ENCODE measurements at regions not wholly inside any gene's neighbourhood (a gene's known extent, or its start where the extent isn't known, plus 50 kb on each side); places are given as distances from the start of the nearest gene placed in this dataset.

- DNase-seq (ENCODE audit: low spot score): no peak
These were observed 334.3 kb upstream of the MANEA start for GRCh38 chr6:95243053-95243452.

- DNase-seq (ENCODE audit: low spot score): no peak
These were observed 332.6 kb upstream of the MANEA start for GRCh38 chr6:95244751-95245150.

- no peak for DNase-seq (ENCODE audit: low spot score)
These were observed 328.8 kb upstream of the MANEA start for GRCh38 chr6:95248499-95248898.

- no peak for DNase-seq (ENCODE audit: low spot score)
These were observed 328.2 kb upstream of the MANEA start for GRCh38 chr6:95249175-95249574.

DNA sequence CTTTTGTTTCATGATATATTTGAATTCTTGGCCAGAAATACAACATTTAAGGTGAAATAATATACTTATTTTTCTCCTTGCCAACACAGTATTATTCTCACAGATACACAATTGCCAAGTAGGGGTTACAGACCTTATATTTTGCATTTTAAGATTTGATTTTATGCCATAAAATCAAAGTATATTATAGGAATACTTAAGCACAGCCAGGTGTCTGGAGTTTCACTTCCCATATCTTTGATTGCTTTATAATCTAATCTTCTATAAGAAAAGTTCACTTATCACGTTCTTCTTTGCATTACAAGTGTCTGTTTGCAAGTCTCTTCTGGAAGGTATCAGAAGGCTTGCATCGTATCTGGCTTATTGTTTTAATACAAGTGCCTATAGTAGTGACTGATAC lies 327.7 kb upstream of the MANEA start:
- DNase-seq (ENCODE audit: low spot score): no peak

GRCh38 chr6:95263840-95264239 lies 313.5 kb upstream of the MANEA start:
- no peak for DNase-seq (ENCODE audit: low spot score)

DNA sequence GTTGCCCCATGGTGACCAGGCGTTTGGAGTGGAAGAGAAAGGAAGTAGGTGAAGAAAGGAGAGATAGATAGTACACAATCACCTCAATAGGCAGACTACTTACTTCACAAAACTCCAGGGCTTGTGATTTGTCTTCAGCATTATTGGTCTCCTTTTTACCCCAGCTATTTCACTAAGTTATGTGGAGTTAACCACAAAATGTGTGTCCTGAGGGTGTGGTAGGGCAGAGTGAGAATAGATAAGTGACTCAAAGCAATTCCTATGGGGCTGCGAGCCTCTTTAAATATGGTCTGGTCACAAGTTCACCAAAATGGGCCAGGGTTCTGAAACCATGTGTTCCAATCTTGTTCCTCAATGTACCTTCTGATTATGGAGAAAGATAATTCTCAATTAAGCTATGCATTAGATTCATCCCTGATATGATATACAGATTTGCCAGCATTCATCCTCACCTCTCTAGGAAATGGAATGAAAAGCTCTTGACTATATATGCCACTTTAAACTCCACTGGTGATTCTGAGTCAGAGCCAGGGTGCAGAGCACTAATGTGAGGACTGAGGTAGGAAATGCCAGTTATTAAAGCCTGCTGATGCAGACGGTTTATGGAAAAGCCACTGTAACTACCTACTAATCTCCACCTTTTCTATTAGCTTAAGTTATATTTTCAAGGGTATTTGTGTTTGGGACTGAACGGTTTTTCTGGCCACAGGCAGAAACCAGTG lies 310.6 kb upstream of the MANEA start:
- no peak for DNase-seq (ENCODE audit: low spot score)

DNA sequence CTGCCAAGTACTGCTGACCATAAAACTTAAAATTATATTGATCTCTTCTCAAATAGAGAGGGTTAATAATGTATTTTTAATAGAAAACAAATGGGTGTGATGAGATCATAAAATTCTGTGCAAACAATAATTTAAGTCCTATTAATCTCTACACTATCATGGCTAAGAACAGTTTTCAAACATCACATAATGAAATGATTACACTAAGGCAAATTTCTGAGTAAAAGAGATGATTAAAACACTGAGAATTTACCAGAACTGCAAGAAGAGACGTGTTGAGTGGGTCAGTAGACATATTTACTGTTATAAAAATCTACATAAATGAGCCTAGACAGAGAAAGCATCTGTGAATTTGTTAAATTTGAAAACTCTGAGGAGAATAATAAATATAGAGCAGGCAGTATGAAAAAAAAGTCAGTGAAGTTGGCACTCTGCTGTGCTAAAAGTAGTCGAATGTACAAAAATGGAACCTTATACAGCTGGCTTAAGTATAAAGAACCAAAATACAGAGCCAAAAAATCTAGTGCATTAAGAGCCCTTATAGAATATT lies 302.6 kb upstream of the MANEA start:
- no peak for DNase-seq (ENCODE audit: low spot score)

DNA sequence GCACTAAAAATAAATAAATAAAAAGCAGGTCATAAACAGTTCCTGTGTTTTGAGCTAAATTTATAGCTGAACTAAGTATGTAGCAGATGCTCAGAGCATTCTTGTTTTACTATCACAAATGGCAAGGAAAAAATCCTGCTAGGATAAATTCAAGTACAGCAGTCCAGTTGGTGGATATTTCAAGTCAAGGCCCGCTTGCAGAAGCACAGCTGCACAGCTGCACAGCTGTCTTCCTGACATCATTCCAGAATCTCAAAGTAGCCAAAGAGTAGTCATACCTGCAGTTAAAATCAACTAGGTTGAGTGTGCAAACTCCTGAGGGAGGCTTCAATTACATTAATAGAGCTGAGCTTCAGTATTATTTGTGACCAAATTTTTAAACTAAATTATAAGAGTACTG lies 297.7 kb upstream of the MANEA start:
- no peak for DNase-seq (ENCODE audit: low spot score)

DNA sequence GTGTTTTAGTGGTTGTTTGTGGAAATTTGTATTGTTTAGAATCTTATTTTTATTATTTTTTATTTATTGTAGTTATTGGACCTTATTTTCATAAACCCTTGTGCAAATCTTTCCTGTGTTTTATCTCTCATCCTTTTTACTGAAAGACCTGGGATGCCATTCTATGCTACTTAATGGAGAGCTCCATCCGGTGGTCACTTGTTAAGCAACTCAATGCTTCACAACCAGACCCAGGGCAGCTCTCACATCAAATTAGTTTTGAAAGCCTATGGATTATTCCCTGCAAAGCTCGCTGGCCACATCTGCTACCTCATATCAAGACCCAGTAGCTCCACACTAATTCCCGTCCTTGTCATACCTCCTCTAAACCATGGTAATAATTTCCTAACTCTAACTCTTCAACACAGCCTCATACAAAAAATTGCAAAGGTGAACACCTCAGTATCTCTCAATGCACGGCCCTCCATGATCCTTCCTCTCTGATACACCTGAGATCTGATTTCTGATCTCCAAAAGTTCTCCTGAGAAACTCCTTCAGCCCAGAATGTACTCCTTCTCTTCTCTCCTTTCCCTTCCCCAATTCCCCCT lies 296.6 kb upstream of the MANEA start:
- DNase-seq (ENCODE audit: low spot score): no peak

DNA sequence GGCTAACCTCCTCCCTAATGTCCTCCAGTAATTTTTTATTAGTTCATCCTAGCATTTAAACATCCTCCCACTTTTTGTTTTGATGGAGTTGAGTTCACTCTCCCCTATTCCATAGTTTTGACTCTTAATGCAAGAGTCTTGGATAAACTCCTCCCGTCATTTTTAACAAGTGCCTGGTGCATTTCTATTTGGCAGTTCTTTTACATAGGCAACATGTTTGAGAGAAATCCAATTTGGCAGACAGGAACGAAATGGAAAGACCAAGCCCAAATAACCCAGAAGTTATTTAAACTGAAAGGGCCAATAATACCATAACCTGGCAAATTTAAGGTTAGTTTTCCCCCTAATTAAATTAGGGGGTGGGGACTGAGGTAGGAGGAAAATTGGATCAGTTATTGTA lies 291.5 kb upstream of the MANEA start:
- DNase-seq (ENCODE audit: low spot score): no peak

- no peak for DNase-seq (ENCODE audit: low spot score)
These were observed 290.5 kb upstream of the MANEA start for GRCh38 chr6:95286874-95287273.

DNA sequence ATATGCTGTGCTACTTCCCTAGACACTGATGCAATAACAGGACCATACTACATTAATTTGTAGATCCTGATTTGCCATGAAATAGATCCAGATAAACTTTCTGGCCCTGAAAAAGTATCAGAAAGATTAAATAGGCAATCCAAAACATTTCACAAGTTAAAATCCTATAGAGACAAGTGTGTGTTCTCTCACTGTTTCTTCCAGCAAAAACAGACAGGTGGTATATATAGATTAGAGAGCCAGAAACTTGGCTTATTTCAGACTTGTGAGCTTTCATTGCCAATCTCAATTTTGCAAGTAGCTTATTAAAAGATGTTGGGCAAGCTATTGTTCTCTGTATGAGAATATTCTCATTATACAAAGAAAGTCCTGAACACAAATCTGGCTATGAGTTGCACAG lies 289.1 kb upstream of the MANEA start:
- no peak for DNase-seq (ENCODE audit: low spot score)

DNA sequence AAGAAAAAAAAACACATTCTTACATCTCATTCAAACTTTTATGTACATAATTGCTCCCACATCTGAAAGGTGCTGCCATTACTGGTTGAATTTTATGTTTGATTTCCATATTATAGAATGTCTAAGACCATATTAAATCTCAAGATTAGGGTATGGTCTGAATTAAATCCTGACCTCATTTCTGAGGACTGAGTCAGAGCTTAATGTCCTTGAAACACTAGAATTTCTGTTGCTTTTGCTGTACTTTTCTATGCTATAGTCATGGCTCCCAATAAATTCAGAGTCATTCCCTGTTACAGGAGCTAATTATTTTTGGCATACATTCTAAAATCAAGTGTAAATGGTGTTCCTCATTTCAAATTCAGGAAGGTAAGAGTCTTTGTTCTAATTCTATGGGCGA lies 285.3 kb upstream of the MANEA start:
- no peak for DNase-seq (ENCODE audit: low spot score)

DNA sequence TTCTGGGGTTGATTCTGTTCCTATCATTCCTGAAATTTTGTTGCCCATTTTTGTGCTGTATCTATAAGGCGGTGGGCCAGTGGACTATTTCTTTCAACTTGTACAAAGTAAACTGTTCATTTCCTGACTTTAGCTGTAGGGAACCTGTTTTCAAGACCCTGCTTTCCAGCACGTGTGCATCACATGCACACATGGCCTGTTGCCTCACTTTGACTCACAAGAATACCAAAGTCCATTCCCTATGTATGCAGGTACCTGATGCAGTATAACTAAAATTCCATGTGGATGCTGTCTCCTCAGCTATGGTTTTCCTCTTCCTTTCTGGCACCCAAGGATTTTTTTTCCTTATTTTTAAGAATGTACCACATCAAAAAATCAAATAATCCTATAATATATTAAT lies 284.1 kb upstream of the MANEA start:
- DNase-seq (ENCODE audit: low spot score): no peak

DNA sequence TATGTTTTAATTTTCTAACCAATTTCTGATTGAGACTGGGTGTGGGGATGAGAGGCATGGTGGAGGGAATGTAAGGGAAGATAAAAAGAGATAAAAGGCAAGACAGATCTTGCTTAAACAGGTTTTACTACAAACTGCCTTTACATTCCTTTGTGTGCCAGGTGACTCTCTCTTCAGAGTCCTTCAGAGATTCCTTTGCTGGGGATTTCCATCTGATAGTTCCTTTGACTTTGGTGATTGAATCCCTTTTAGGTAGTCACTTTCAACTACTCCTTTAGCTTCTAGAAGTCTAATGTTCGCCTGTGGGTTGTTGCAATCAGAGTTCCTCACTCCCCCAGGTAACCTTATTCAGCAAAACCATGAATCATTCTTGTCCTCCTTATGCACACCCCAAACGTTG lies 283.3 kb upstream of the MANEA start:
- no peak for DNase-seq (ENCODE audit: low spot score)

GRCh38 chr6:95309545-95309944 lies 267.8 kb upstream of the MANEA start:
- DNase-seq (ENCODE audit: low spot score): no peak

GRCh38 chr6:95318137-95318536 lies 259.2 kb upstream of the MANEA start:
- no peak for DNase-seq (ENCODE audit: low spot score)

GRCh38 chr6:95321126-95321525 lies 256.2 kb upstream of the MANEA start:
- DNase-seq (ENCODE audit: low spot score): no peak

DNA sequence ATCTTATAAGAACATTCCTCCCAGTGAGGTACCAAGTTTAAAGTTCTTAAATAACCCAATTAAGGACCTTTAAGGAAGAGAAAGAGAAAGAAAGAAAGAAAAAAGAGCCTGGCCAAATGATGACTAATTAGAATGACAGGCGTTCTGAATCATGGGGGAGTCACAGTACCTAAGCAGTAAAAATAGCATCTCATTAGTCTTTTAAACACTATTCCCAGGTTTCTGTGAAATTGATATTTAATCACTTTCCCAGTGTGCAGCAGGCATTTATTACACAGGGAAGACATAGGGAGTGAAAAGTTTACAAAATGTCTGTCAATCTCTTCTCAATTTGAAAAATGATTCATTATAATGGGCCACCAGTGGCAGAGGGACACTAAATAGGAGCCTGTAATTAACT lies 251.4 kb upstream of the MANEA start:
- DNase-seq (ENCODE audit: low spot score): no peak

GRCh38 chr6:95328231-95328630 lies 249.1 kb upstream of the MANEA start:
- no peak for DNase-seq (ENCODE audit: low spot score)

- no peak for DNase-seq (ENCODE audit: low spot score)
These were observed 225.1 kb upstream of the MANEA start for GRCh38 chr6:95352064-95352795.

- no peak for DNase-seq (ENCODE audit: low spot score)
These were observed 222.8 kb upstream of the MANEA start for GRCh38 chr6:95354551-95354950.
